GM12872 (cell line): ENCODE measurements at regions not wholly inside any gene's neighbourhood (a gene's known extent, or its start where the extent isn't known, plus 50 kb on each side); places are given as distances from the start of the nearest gene placed in this dataset.

ENCODE experiments used
- CTCF ChIP-seq: IDR thresholded peaks from 3 replicates; pipeline ENCODE4 v1.5.1; 2011; ENCODE audit warnings: low read depth, mild to moderate bottlenecking, low read length, moderate library complexity; ENCODE audit not compliant: insufficient read depth

GRCh38 chr5:42940853-42941252 is 99.3 kb downstream of the ANXA2R start:
- no peak for TF ChIP-seq CTCF

- no peak for TF ChIP-seq CTCF
These were observed 109.2 kb downstream of the ANXA2R start for GRCh38 chr5:42930934-42931333.

- TF ChIP-seq CTCF: no peak
These were observed 110.2 kb downstream of the ANXA2R start for GRCh38 chr5:42929871-42930270.

- 0 out of 3 replicates have a peak, but pooled peaks have one; percentile 16 for TF ChIP-seq CTCF
These were observed 112.4 kb downstream of the ANXA2R start for GRCh38 chr5:42927730-42928129.

GRCh38 chr5:42924686-42925085 is 113.0 kb upstream of the SELENOP start:
- TF ChIP-seq CTCF: no peak

GRCh38 chr5:42924226-42924625 is 112.5 kb upstream of the SELENOP start:
- no peak for TF ChIP-seq CTCF

GRCh38 chr5:42923710-42924109 is 112.0 kb upstream of the SELENOP start:
- TF ChIP-seq CTCF: no peak

GRCh38 chr5:42919600-42919999 is 107.9 kb upstream of the SELENOP start:
- TF ChIP-seq CTCF: no peak
